ENCODE measurements at regions not wholly inside any gene's neighbourhood (a gene's known extent, or its start where the extent isn't known, plus 50 kb on each side); places are given as distances from the start of the nearest gene placed in this dataset.

GRCh38 chr7:136348542-136349192 lies 371.5 kb upstream of the MTPN start:
- TF ChIP-seq CTCF (IDR thresholded peaks at IDR 0.05; ENCODE audit: low read depth, low read length, missing input control) (no peak), YY1 (IDR thresholded peaks at IDR 0.05) (no peak), ATF3 (IDR thresholded peaks at IDR 0.05) (no peak)

Measured in liver (tissue), 3 donors.